ENCODE measurements at regions not wholly inside any gene's neighbourhood (a gene's known extent, or its start where the extent isn't known, plus 50 kb on each side); places are given as distances from the start of the nearest gene placed in this dataset.
"Not testable (repeated sequence)": the region's sequence is repeated elsewhere in the genome, so short reads cannot be mapped to it uniquely, and the experiment has no call there.

DNA sequence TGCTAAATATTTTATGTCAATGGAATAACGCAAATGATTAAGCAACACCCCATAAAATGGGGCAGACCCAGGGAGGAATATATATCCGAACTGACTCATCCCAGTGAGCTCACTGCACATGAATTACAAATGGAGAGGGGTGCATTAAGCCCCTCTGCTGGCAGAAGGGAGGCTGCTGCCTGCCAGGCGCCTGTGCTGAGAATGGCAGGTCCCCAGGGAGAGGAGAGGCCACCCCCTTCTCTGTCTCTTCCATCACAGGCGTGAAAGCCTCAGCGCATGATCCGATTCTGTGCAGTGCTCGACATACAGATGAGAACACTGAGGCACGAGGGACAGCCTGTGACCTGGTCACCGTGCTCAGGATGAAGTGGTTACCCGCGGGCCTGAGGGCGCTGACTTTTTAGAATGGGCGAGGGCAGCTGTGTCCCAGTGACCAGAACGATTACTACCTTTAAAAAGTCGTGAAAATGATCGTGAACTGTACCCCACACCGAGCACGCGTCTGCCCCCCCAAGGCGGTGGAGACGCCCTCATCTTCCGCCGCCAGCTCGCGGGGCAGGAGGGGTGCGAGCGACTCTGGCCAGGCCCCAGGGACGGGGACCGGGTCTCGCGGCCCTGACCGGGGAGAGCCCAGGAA lies 229.7 kb upstream of the FRG2C start:
- 0% methylated on average over 12 of the region's 32 CpGs; no CpG with 5 or more reads in 1 of the 2 experiments for WGBS, 2 experiments (ENCODE audit: extremely low coverage in 2 of 2, insufficient read length in 1 of 2)
- H3K79me1 ChIP-seq (ENCODE audit: low read depth in 1 of 2, low read length in 2 of 2): peaks cover 7 to 16% of the 10 kb centered on the region in 2 experiments; a peak in 2 of 4 replicates
- peak overlapping the region; percentile 63 to 94 for H4K8ac ChIP-seq (ENCODE audit: low read depth in 2 of 2, low read length in 2 of 2)
- peak overlapping the region; percentile 95; the same call in 1 of the 2 replicates for H3K23ac ChIP-seq (ENCODE audit: low read depth, low read length)
- H3K9me1 ChIP-seq (ENCODE audit: insufficient read depth, low read length); H3K4me1 ChIP-seq (ENCODE audit: control insufficient read depth, insufficient read depth, low read length); H3K9me3 ChIP-seq (ENCODE audit: control insufficient read depth, insufficient read depth, low read length); H3K27me3 ChIP-seq (ENCODE audit: control insufficient read depth, insufficient read depth, low read length); CTCF ChIA-PET; ATAC-seq (ENCODE audit: low read depth); H4K20me1 ChIP-seq (ENCODE audit: insufficient read depth, low read length); in situ Hi-C loops (cut with MboI; ENCODE audit: low sequenced_read_pairs); dilution Hi-C loops (cut with HindIII; ENCODE audit: low sequenced_read_pairs, unreplicated experiment); H3K36me3 ChIP-seq (ENCODE audit: control insufficient read depth, insufficient read depth, low read length); POLR2A ChIA-PET (ENCODE audit: unreplicated experiment): not testable (repeated sequence)
- peak overlapping the region; percentile 93 for H3K4me2 ChIP-seq (ENCODE audit: low read depth, low read length)
- TSS peak; percentile 41 for BruUV-seq (replicated peaks)
- peak overlapping the region; percentile 90 for H4K91ac ChIP-seq (ENCODE audit: insufficient read depth, low read depth, low read length)
- peak overlapping the region; percentile 80 for H2BK20ac ChIP-seq (ENCODE audit: low read depth, low read length)
- peak overlapping the region; percentile 89 for H3K27ac ChIP-seq (ENCODE audit: insufficient read depth, low read length)
- peak overlapping the region; percentile 49 for H3K4me3 ChIP-seq (ENCODE audit: insufficient read depth, low read depth, low read length)
- H3K4ac ChIP-seq (ENCODE audit: low read depth, low read length): peak overlapping the region; percentile 88
- intact Hi-C loops (cut with micrococcal nuclease): loop anchor here (10.0 kb wide), 1 partner anchor 670 kb away; no protein-coding TSS in a partner anchor
- H3K18ac ChIP-seq (ENCODE audit: low read depth, low read length): peak overlapping the region; percentile 34; the same call in 1 of the 2 replicates
- peak overlapping the region; percentile 79 for H2BK120ac ChIP-seq (ENCODE audit: low read depth, low read length)
- peak overlapping the region; percentile 97 for H3K14ac ChIP-seq (replicated peaks; ENCODE audit: low read depth, low read length)
- H2AK9ac ChIP-seq (replicated peaks; ENCODE audit: low read depth, low read length, poor library complexity): peak overlapping the region; percentile 55
- peak; percentile 75 for DNase-seq
- H4K5ac ChIP-seq (ENCODE audit: low read depth, low read length): 0 out of 2 replicates have a peak overlapping the region, but pooled peaks have one; percentile 6
- peak overlapping the region; percentile 86 for H2AK5ac ChIP-seq (ENCODE audit: low read depth, low read length)
- H2BK5ac ChIP-seq (ENCODE audit: low read depth, low read length, poor library complexity, severe bottlenecking): peak overlapping the region; percentile 74
- peak overlapping the region; percentile 80 for H3K9ac ChIP-seq (ENCODE audit: low read depth, low read length)
- H2BK15ac ChIP-seq (ENCODE audit: low read depth, low read length): peak overlapping the region; percentile 70; the same call in 1 of the 3 replicates
- H3K56ac ChIP-seq (ENCODE audit: extremely low read depth, insufficient read depth, low read length): peak overlapping the region; percentile 82
- peak; percentile 88 for TF ChIP-seq POLR2A (IDR thresholded peaks at IDR 0.05; ENCODE audit: low read depth, low read length)
- TF ChIP-seq CEBPB (IDR thresholded peaks at IDR 0.05; ENCODE audit: low read depth, low read length): peak; percentile 88
- peak overlapping the region; percentile 72 for H2AFZ ChIP-seq (replicated peaks; ENCODE audit: low read length, poor library complexity)

Data from IMR-90 (cell line).